Muscle of arm (tissue), 1 donor: ENCODE measurements at regions not wholly inside any gene's neighbourhood (a gene's known extent, or its start where the extent isn't known, plus 50 kb on each side); places are given as distances from the start of the nearest gene placed in this dataset.

Experiments
- DNase-seq: peaks from one replicate; pipeline ENCODE4 v3.0.0-alpha.2; 2013

DNA sequence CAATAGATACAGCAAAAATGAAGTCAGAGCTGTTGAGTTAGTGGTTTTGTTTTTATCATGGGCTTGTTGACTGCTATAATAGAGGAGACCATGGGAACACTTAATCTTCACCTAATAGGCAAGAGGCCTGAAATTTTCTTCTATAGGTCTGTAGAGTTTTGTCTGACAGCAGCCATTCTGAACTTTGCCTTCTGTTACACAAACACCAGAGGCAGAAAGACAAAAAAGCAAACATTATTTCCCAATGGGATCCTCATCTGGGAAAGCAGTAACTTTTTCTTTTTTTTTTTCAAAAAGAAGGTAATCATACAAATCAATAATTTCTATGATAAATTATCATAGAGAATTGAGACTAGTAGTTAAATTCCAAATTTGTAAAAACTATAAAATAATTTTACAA, 494.1 kb downstream of the TOX3 start:
- no peak for DNase-seq

DNA sequence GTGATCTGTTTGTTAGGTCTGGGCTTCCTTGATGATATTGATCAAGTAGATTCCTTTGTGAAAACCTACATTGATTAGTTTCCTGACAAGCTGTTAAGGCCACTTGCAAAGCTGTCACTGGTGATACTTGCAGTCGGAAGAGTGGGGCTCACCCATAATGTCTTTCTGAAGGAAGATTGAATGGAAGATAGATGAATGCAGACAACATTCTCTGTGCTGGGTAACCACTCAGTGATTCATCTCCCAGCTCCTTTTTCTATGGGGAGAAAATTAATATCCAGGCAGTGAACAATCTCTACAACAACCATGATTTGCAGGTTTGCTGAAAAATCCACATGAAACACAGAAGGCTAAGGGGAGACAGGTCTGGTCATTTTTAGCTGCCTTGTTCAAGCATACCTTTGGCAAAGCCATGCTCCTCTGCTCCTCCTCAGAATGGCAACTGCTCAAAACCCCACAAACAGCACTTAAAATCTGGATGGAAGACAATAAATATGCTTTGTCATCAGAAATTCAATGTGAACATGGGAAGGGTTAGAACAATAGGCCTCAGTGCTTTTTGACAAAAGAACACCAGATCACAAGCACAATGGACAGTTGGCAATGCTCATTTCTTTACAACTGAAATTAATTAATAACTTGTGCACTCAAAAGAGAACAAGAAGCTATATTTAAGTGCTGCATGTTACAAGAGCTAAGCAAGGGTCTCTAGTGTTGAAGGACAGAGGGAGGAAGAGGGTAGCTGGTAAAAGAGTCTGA, 495.4 kb downstream of the TOX3 start:
- DNase-seq, result no peak

DNA sequence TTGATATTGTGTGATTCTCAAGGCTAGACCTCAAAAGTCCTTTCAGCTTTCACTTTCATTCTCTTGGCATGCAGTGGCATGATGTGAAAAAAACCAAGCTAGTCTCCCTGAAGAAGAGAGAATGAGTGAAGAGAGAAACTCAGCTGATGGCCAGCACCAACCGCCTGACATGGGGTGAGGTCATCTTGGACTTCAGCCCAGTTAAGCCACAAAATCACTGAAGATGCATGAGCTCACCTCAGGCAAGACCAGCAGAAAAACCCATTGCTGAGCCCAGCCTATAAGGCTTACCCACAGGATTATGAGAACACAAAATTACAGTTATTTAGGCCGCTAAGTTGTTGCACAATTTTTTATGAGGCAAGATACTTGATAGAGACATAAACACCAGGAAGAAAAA, 496.5 kb downstream of the TOX3 start:
- no peak for DNase-seq

DNA sequence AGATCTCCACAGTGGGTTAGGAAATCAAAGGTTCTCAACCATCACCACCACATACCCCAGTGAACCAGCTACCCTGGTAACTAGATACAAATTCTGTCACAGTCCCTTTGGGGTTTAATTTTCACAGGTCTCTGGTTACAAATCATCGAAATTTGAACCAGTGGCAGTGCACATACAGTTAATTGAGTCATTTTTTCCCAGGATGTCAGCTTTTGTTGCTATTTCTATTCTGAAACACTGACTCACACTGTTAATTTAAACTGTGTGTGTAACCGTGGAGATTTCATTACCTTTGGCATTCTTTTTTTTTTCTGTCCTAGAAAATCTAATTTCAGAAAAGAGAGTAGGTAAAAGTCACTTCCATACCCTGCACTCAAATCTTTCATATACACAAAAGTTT, 511.5 kb downstream of the TOX3 start:
- DNase-seq, result no peak

DNA sequence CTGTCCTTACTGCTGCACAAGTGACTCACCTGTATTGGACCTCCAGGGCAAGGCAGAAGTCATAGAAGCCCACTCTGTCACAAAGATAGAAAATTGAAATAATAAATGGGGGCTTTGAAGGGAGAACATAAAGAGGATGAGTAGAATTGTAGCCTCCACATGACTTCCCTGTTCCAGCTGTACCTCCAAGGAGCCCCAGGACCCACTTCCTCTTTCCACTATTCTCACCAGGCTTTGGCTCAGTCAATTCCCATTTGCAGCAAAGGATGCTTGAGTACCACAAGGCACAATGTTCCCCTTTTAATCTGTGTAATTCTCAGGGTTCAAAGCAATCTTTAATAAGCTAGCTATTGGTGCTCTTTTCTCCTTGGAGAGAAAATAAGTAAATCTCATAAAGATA, 512.1 kb downstream of the TOX3 start:
- DNase-seq, result no peak

DNA sequence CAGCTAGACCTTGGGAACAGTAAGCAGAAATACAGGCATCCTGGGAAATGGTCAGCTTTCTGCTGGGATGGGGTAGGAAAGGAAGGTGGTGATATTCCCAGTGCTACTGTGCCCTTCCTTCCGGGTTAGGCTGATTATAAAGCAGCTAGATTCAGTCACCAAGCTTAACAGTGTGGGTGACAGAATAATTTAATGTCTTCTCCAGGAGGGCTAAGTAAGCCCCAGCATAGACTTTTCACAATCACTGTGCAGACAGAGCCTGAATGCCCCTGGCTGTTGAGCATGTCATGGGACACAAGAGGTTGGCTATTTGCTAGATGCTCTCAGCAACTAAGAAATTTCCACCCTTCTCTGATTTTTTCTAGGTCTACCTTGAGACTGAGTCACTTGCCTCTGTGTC, 513.0 kb downstream of the TOX3 start:
- no peak for DNase-seq

DNA sequence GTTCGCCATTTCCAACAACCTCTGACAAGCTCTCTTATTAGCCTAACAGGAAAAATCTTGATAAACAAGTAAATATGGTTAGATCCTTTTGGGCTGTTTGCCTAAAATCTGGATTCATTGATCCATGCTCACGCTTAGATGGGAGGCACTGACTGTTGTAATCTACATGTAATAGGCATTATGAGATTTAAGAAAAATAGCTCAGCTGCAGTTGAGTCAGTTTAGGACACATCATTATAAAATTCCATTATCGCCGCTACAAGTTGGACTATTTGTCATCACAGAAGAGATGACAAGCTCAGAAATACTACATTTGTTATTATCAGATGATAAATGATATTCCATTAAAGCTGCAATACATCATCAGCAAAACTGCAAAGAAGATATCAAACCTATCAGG, 524.0 kb downstream of the TOX3 start:
- DNase-seq, result no peak

DNA sequence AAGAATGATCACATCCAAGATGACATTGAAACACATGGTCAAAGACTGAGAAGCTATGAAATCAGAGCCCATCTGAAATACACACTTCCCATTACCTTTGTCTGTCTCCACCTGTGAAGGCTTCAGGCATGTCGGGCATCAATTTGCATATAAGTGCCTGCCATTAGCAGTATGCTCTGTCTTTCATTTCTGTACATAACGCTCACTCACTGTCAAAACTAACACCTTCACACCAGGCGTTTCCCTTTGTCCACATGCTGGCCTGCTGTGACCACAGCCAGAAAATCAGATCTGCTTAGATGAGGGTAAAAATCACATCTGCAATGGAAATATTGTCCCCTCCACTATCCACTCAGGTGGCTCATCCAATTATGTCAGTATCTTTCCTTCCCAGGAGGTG, 524.8 kb downstream of the TOX3 start:
- DNase-seq, result no peak

DNA sequence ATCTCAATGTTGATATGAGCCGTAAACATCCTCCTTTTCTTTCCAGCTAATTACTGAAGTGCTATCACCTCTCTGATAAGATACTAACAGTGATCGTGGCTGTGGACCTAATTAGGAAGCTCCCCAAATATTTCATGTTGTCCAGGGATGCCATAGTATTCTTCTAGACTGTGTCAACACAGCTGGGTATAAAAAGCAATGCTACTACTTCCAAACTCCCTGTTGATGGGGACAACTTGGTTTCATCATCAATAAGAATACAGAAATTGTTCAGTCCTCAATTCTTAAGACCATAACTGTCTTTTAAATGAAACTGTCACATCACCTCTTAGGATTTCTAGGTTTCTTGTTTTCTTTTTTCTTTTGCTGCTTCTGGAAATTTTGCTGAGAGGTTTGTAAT, 530.6 kb downstream of the TOX3 start:
- no peak for DNase-seq

DNA sequence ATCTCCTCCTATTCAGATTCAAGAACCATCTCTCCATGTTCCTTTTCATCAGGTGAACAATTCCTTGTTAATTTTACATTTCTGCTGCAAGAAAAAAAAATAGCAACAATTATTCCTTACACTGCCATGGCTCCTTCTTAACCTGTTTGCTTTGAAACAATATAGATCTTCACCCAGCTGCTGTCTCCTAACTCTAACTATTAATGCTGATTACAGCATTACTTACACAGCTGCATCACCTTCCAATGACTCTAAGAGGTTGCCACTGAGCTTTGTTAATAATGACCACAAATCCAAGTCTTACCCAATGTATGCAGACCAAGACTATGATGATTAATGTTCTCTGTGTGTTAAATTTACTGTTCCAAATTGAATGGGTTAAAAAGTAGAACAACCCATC, 541.4 kb downstream of the TOX3 start:
- DNase-seq, result no peak

DNA sequence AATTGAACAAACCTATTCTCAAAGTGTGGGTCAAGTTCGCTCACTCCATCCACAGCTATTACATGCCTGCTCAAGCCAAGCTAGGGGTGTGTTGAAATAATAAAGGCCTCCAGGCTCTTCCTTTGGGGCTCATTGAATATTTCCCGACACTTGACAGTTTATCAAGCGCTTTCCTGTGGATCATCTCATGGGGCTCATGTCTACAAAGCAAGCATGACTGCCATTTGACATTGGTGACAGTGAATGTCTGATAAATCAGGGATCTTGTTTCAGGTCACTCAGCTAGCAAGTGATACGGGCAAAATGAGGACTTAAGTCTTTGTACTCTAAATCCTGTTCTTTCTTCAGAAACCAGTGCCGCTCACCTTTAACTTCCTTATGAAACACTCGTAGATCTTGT, 542.6 kb downstream of the TOX3 start:
- no peak for DNase-seq

DNA sequence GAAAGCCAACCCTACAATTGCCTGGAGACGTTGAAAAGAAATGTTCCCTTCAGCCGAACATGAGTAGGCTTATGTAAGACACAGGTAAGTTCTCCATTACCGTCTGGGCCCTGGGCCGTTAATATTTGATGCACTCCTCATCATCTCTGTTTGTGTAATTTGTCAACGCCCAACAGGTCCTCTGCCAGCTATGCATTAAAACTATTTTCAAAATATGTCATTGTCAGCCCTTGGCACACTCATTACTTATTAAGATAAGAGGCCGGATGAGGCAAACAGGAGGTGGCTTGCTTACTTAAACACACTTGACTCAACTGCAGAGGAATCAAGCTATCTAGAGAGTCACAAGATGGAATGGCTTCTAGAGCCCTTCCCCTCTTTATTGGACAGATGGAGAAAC, 544.9 kb downstream of the TOX3 start:
- DNase-seq, result no peak

DNA sequence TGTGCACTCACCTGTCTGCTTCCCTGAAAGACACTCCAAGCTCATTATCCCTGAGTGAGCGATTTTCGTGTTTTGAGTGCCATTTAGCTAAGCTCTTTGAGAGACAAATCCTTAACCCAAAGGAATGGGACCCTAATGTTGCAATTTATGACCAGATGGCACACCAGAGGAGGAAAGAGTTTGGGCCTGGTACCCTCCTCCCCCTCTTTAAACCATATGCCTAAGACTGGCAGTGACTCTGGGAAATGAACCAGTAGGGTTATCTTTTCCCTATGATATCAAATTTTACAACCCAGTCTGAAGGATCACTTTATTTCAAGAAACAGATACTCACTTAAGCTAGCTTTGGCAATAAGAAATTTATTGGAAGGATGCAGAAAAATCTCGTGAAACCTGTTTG, 550.4 kb downstream of the TOX3 start:
- no peak for DNase-seq

DNA sequence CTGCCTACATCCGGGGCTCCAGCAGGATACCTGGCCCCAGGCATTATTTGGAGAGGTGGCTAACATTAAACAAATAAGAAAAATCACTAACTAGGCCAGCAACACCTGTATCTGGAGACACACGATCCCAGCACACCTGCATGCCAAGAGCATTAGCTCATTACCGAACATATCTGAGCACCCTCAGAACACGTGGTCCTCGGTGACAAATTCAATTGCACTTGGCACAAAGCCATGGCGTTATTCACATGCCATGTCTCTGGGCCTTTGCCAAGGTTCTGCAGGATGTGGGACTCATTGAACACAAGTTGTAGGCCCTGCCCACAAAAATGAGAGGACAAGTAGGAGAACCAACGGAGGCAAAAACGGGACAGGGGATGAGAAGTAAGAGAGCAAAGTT, 552.3 kb downstream of the TOX3 start:
- DNase-seq, result no peak

DNA sequence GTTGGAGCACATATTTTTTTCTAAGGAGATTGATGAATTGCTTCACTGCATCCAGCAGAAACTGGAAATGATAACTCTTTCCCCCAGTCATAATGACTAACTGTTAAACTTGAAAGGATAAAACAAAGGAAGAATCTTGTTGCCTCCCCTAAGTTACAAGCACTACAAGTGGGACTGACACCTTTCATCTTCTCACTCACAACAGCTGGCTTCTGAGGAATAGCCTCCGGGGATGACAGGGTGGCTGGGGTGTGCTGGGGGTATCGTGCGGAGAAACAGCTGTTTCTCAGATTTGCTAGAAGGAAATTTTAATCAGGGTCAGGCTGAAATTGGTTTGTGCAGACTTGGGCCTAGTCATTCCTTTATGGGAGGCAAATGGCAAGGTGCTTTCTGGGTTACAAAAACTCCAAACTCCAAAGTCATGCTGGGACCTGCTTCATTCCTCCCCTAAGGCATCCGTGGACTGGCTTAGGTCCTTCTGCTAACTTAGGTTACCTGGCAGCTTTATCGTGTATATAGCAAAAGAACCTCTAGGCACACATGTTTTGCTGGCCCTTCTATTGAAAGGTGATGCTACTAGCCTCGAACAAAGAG, 557.2 kb downstream of the TOX3 start:
- DNase-seq, result no peak

DNA sequence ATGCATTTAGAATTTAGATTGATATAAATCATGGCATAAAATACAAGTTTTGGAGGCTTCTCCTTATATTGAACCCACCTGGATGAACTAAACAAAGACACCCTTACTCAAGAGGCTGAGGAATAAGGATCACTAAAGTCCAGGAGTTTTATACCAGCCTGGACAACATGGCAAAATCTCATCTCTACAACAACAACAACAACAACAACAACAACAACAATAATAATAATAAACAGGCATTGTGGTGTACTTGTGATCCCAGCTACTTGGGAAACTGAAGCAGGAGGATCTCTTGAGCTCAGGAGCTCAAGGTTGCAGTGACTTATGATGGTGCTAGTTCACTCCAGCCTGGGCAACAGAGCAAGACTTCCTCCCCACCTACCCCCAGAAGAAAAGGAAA, 558.0 kb downstream of the TOX3 start:
- DNase-seq, result no peak

DNA sequence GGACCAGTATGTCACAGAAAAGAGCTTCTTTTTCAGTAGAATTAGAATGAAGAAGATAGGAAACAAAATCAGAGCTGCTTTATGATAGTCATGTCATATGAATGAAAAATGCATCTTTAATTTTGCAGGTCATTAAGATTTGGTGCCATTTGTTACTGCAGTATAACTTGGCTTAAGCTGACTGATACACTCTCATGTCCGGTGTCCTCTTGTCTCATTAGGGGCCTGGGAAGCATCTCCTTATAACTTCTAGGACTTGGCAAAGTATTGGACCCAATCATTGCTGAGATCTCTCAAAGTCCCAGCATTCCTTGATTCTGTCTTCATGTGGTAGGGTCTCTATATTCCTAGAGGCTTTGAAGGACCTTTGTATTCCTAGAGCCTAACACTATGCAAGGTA, 559.4 kb downstream of the TOX3 start:
- no peak for DNase-seq

DNA sequence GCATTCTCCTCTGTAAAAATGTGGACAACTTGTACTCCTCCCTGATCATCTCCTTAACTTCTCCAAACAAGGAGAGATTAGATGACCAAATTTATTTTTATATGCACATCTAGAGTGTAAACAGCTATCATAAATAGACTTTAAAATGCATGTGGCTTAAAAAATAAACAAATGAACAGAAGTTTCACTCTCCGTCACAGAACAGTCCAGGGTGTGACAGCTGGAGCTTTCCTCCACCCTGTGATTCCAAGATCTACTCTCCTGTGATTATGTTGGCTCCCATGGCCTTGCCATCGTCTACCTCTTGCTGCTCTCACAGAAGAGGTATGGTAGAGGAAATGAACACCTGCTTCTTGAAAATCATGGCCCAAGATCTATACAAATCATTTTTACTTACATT, 560.2 kb downstream of the TOX3 start:
- no peak for DNase-seq

DNA sequence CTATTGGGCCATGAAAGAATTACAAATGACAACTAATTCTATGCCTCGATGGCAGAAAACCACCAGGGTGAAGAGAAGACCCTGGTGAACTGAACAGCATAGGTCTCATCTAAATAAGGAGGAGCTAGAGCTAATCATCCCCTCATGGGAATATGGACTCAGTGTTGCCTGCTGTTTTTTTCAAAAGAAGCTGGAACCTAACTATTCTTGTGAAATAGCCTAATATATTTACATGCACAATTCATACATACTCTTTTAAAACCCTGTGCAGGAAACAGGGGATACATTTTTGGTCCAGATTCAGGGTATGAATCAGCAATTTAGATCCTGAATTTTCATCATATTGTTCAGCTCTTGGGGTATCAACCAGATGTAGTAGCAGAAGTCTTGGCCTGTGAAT, 560.6 kb downstream of the TOX3 start:
- DNase-seq, result no peak

DNA sequence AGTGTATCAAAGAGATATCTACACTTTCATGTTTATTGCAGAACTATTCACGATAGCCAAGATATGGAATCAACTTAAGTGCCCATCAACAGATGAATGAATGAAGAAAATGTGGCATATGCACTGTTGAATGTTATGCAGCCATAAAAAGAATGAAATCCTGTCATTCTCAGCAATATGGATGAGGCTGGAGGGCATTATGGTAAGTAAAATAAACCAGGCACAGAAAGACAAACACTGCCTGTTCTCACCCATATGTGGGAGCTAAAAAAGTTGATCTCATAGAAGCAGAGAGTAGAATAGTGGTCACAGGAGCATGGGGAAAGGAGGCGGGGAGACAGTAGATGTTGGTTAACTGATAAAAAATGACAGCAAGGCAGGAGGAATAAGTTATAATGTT, 561.8 kb downstream of the TOX3 start:
- no peak for DNase-seq

DNA sequence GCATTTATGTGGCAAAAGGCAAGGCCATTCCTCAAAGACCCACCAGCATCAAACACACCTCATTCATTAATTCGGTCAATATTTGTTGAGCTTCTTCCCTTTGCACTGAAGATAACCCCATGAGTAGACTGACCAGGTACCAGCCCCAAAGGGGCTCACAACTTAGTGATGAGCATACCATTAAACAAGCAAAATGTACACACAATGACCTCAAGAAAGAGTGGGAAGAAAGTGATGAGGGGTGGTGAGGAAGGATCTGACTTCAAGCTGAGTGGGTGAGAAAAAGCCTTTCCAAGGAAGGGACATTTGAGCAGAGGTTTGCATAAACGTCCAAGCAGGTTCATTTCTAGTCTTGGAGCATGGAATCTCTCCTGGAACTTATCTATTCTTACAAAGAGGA, 562.5 kb downstream of the TOX3 start:
- DNase-seq, result no peak

DNA sequence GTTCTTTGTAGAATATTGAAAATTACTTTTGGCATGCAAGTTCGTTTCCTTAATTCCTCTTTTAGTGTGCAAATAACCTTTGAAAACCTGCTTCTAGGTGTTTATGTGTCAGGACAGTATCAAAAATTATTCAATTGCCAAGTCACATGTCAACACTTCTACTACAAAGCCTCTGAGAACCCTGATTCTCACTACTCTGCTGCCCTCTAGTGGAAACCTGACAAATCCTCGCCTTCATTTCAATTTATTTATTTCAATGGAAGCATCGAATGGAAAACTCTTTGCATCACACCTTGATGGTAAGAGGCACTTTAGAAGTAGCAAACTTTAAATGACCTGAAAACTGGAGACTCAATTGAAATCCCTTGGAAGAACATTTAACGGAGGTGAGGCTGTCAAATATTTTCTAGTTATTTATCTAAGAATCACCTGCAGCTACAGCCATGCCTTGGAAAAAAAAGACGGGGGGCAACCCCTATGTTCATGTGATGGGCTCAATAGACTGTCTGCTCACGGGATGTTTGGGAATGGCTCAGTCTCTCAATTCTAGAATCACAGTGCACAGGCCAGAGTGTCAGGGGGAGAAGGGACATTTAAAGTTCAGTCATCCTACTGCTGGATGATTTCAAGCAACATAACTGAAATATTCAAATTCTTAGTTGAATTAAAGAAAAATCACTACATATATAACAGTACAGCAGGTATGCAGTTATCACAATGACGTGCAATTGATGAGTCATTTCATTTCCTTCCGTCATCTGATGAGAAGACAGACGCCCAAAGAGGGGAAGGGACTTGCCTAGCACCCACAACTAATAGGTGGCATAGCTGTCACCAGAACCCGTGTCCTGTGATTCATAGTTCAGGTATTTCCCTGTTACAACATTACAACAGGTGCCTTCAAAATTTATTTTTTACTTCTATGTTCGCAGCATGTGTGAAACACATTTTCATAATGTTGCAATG, 563.9 kb downstream of the TOX3 start:
- DNase-seq, result peak; percentile 51

DNA sequence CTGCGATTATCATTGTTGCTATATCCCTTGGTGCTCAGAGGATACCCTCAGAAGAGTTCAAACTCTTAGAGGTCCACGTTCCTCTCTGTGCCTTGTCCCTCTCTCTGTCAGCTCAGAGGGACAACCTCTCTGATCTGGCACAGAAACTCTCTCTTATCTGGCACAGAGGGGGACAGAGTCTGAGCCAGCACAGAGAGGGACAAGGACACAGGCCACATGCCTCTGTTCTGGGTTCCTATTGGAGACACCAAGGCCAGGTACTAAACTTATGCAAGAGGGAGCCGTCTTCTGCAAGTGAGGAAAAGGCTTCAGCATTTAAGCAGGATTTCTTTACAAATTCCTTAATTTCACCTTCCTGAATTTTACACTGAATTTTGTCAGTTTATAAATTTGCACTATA, 565.2 kb downstream of the TOX3 start:
- DNase-seq, result no peak
